ENCODE measurements at regions not wholly inside any gene's neighbourhood (a gene's known extent, or its start where the extent isn't known, plus 50 kb on each side); places are given as distances from the start of the nearest gene placed in this dataset.

GRCh38 chr6:80445751-80446150, 339.3 kb downstream of the BCKDHB start:
- TF ChIP-seq POLR2AphosphoS5 (IDR thresholded peaks at IDR 0.05), result no peak
- no peak for TF ChIP-seq CTCF (IDR thresholded peaks at IDR 0.05)

Measured in transverse colon (tissue), 4 donors.